DND-41 (cell line): ENCODE measurements at regions not wholly inside any gene's neighbourhood (a gene's known extent, or its start where the extent isn't known, plus 50 kb on each side); places are given as distances from the start of the nearest gene placed in this dataset.

Experiments
- EZH2 ChIP-seq: IDR thresholded peaks from 3 replicates; pipeline ENCODE4 v1.6.1; 2012; ENCODE audit warnings: borderline replicate concordance, low read depth, mild to moderate bottlenecking, moderate library complexity, low read length, inconsistent platforms; ENCODE audit not compliant: severe bottlenecking
- TF ChIP-seq, protein P1 (sequence below): IDR thresholded peaks from 2 replicates; pipeline ENCODE4 v1.5.1; 2012; ENCODE audit warnings: borderline replicate concordance, low read length, moderate library complexity, mild to moderate bottlenecking; ENCODE audit not compliant: poor library complexity, severe bottlenecking; ENCODE audit errors: extremely low read depth

DNA sequence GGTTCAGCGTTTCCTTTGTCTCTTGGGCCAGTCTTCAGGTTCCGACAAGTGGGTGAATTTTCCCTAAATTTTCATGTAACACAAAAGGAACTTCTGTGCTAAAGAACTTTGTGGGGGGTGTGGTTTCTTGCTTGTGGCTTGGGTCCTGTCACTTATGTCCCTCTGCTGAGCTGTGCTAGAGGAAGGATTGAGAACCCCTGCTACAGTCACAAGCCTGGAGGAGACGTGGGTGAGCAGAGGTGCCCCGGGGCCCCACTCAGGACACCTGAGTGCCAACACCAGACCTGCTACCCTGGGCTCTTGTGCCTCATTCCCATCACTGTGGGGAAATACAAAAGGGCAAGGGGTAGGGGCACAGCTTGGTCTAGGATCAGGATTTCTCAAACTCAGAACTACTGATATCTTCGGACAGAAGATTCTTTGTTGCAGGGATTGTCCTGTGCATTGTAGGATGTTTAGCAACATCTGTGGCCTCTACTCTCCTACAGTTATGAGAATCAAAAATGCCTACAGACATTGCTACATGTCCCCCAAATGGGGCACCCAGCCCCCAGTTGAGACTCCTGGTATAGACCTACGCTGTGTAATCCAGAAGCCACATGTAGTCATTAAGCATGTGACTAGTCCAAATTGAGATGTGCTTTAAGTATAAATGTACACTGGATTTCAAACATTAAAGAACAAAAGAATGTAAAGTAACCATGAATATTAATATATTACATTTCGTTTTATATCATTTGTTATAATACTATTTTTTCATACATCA, 128.7 kb downstream of the LY86 start:
- TF ChIP-seq, protein P1, sequence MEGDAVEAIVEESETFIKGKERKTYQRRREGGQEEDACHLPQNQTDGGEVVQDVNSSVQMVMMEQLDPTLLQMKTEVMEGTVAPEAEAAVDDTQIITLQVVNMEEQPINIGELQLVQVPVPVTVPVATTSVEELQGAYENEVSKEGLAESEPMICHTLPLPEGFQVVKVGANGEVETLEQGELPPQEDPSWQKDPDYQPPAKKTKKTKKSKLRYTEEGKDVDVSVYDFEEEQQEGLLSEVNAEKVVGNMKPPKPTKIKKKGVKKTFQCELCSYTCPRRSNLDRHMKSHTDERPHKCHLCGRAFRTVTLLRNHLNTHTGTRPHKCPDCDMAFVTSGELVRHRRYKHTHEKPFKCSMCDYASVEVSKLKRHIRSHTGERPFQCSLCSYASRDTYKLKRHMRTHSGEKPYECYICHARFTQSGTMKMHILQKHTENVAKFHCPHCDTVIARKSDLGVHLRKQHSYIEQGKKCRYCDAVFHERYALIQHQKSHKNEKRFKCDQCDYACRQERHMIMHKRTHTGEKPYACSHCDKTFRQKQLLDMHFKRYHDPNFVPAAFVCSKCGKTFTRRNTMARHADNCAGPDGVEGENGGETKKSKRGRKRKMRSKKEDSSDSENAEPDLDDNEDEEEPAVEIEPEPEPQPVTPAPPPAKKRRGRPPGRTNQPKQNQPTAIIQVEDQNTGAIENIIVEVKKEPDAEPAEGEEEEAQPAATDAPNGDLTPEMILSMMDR, result no peak
- no peak for TF ChIP-seq EZH2
